ENCODE measurements at regions not wholly inside any gene's neighbourhood (a gene's known extent, or its start where the extent isn't known, plus 50 kb on each side); places are given as distances from the start of the nearest gene placed in this dataset.

GRCh38 chr2:154623819-154624218 lies 74.7 kb upstream of the KCNJ3 start:
- TF ChIP-seq, protein P1, sequence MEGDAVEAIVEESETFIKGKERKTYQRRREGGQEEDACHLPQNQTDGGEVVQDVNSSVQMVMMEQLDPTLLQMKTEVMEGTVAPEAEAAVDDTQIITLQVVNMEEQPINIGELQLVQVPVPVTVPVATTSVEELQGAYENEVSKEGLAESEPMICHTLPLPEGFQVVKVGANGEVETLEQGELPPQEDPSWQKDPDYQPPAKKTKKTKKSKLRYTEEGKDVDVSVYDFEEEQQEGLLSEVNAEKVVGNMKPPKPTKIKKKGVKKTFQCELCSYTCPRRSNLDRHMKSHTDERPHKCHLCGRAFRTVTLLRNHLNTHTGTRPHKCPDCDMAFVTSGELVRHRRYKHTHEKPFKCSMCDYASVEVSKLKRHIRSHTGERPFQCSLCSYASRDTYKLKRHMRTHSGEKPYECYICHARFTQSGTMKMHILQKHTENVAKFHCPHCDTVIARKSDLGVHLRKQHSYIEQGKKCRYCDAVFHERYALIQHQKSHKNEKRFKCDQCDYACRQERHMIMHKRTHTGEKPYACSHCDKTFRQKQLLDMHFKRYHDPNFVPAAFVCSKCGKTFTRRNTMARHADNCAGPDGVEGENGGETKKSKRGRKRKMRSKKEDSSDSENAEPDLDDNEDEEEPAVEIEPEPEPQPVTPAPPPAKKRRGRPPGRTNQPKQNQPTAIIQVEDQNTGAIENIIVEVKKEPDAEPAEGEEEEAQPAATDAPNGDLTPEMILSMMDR (IDR thresholded peaks at IDR 0.05; ENCODE audit: insufficient read depth, low read length): peak; percentile 52
- TF ChIP-seq, protein P2, sequence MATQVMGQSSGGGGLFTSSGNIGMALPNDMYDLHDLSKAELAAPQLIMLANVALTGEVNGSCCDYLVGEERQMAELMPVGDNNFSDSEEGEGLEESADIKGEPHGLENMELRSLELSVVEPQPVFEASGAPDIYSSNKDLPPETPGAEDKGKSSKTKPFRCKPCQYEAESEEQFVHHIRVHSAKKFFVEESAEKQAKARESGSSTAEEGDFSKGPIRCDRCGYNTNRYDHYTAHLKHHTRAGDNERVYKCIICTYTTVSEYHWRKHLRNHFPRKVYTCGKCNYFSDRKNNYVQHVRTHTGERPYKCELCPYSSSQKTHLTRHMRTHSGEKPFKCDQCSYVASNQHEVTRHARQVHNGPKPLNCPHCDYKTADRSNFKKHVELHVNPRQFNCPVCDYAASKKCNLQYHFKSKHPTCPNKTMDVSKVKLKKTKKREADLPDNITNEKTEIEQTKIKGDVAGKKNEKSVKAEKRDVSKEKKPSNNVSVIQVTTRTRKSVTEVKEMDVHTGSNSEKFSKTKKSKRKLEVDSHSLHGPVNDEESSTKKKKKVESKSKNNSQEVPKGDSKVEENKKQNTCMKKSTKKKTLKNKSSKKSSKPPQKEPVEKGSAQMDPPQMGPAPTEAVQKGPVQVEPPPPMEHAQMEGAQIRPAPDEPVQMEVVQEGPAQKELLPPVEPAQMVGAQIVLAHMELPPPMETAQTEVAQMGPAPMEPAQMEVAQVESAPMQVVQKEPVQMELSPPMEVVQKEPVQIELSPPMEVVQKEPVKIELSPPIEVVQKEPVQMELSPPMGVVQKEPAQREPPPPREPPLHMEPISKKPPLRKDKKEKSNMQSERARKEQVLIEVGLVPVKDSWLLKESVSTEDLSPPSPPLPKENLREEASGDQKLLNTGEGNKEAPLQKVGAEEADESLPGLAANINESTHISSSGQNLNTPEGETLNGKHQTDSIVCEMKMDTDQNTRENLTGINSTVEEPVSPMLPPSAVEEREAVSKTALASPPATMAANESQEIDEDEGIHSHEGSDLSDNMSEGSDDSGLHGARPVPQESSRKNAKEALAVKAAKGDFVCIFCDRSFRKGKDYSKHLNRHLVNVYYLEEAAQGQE (IDR thresholded peaks at IDR 0.05; ENCODE audit: insufficient replicate concordance, low read depth): no peak
